ENCODE measurements at regions not wholly inside any gene's neighbourhood (a gene's known extent, or its start where the extent isn't known, plus 50 kb on each side); places are given as distances from the start of the nearest gene placed in this dataset.
"Not testable (repeated sequence)": the region's sequence is repeated elsewhere in the genome, so short reads cannot be mapped to it uniquely, and the experiment has no call there.

- H3K4me3 ChIP-seq, result no peak overlapping the region
- H3K27me3 ChIP-seq, result no peaks in the 10 kb centered on the region
- no peak for TF ChIP-seq POLR2A (IDR thresholded peaks at IDR 0.05)
- no peak for TF ChIP-seq CTCF (IDR thresholded peaks at IDR 0.05)
- peaks cover 0 to 40% (median 24%) of the 10 kb centered on the region in 3 donors for H3K9me3 ChIP-seq
- intact Hi-C loops (cut with DNase I), result no loop called here
- DNase-seq, result no peak
- no peaks in the 10 kb centered on the region for H3K4me1 ChIP-seq
- no peak overlapping the region for H3K27ac ChIP-seq
- no peaks in the 10 kb centered on the region for H3K36me3 ChIP-seq
- WGBS, 2 donors, result 55 to 80% methylated on average over 1 of the region's 1 CpG
Measured at GRCh38 chr4:38298868-38299713, 338.9 kb downstream of the PTTG2 start.

- H3K9me3 ChIP-seq, result peaks cover 0 to 30% (median 24%) of the 10 kb centered on the region in 3 donors
- no peak for TF ChIP-seq CTCF (IDR thresholded peaks at IDR 0.05)
- no peak for TF ChIP-seq POLR2A (IDR thresholded peaks at IDR 0.05)
- intact Hi-C loops (cut with DNase I), result no loop called here
- no peaks in the 10 kb centered on the region for H3K4me1 ChIP-seq
- no peaks in the 10 kb centered on the region for H3K36me3 ChIP-seq
- WGBS, 2 donors, result 70 to 92% methylated on average over 1 to 2 of the region's 2 CpGs
- H3K27me3 ChIP-seq, result no peaks in the 10 kb centered on the region
- H3K4me3 ChIP-seq, result no peak overlapping the region
- no peak for DNase-seq
- H3K27ac ChIP-seq, result no peak overlapping the region
Measured at GRCh38 chr4:38302910-38303309, 342.7 kb downstream of the PTTG2 start.

GRCh38 chr4:38304460-38304859 is 344.3 kb downstream of the PTTG2 start:
- H3K36me3 ChIP-seq; H3K27ac ChIP-seq; H3K27me3 ChIP-seq; intact Hi-C loops (cut with DNase I); H3K4me1 ChIP-seq; DNase-seq; H3K4me3 ChIP-seq: not testable (repeated sequence)
- H3K9me3 ChIP-seq, result peaks cover 0 to 14% (median 9%) of the 10 kb centered on the region in 3 donors
- 96% methylated on average over 5 of the region's 5 CpGs; no CpG with 5 or more reads in 1 of the 2 donors for WGBS, 2 donors

GRCh38 chr4:38306482-38307071 is 346.4 kb downstream of the PTTG2 start:
- Histone ChIP-seq H3K36me3 (no peaks in the 10 kb centered on the region), H3K4me3 (no peak overlapping the region), H3K9me3 (peaks cover 0 to 11% (median 4%) of the 10 kb centered on the region in 3 donors), H3K4me1 (no peaks in the 10 kb centered on the region), H3K27me3 (no peaks in the 10 kb centered on the region), H3K27ac (no peak overlapping the region)
- TF ChIP-seq POLR2A (IDR thresholded peaks at IDR 0.05) (no peak), CTCF (IDR thresholded peaks at IDR 0.05) (no peak)
- intact Hi-C loops (cut with DNase I), result no loop called here
- no peak for DNase-seq
- 13 to 18% methylated on average over 3 of the region's 3 CpGs for whole genome bisulfite sequencing, 2 donors

GRCh38 chr4:38308728-38309311 is 348.6 kb downstream of the PTTG2 start:
- no peak overlapping the region for H3K4me3 ChIP-seq
- intact Hi-C loops (cut with DNase I), result no loop called here
- TF ChIP-seq POLR2A (IDR thresholded peaks at IDR 0.05), result no peak
- H3K4me1 ChIP-seq, result peaks cover 3 to 12% (median 6%) of the 10 kb centered on the region in 3 donors
- 40 to 46% methylated on average over 5 of the region's 5 CpGs for WGBS, 2 donors
- H3K36me3 ChIP-seq, result no peaks in the 10 kb centered on the region
- no peak for DNase-seq
- H3K27me3 ChIP-seq, result no peaks in the 10 kb centered on the region
- H3K27ac ChIP-seq, result no peak overlapping the region
- H3K9me3 ChIP-seq, result no peaks in the 10 kb centered on the region

- Histone ChIP-seq H3K27ac (no peak overlapping the region), H3K4me3 (no peak overlapping the region), H3K4me1 (peaks cover 9 to 18% (median 11%) of the 10 kb centered on the region in 3 donors), H3K36me3 (no peaks in the 10 kb centered on the region), H3K27me3 (no peaks in the 10 kb centered on the region), H3K9me3 (no peaks in the 10 kb centered on the region)
- TF ChIP-seq POLR2A (IDR thresholded peaks at IDR 0.05) (no peak), CTCF (IDR thresholded peaks at IDR 0.05) (no peak)
- intact Hi-C loops (cut with DNase I), result no loop called here
- WGBS, 2 donors, result 53 to 88% methylated on average over 1 of the region's 1 CpG
- no peak for DNase-seq
Measured at GRCh38 chr4:38309471-38309870, 349.3 kb downstream of the PTTG2 start.
